NT2/D1 (cell line): ENCODE measurements at regions not wholly inside any gene's neighbourhood (a gene's known extent, or its start where the extent isn't known, plus 50 kb on each side); places are given as distances from the start of the nearest gene placed in this dataset.

ENCODE experiments used
- SUZ12 ChIP-seq: IDR thresholded peaks from 2 replicates; pipeline ENCODE4 v1.6.1; 2011; ENCODE audit not compliant: insufficient read length, insufficient read depth; ENCODE audit errors: extremely low read depth
- YY1 ChIP-seq: IDR thresholded peaks from 2 replicates; pipeline ENCODE4 v1.6.1; 2011; ENCODE audit not compliant: insufficient read length, insufficient read depth
- ZNF274 ChIP-seq: IDR thresholded peaks from 2 replicates; pipeline ENCODE4 v1.6.1; 2011; ENCODE audit warnings: mild to moderate bottlenecking, low read depth, low read length

DNA sequence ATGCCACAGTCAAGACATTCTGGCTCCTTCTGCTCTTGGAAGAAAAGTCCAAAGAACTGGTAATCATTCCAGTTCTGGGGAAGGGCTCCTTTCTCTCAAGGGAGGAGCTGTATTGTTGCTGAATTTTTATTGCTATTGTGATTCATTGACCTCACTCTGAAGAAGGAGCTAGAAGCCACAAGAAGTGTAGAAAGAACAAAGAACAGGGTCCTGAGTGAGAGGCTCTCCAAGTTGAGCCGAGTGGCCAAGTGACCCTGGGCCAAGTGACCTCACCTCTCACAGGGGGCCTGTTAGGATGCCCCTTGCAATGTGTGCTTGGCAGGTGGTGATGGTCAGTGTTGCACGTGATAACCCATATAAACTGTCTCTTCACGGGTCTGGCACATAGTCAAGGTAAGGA, 173.3 kb downstream of the FGF18 start:
- no peak for TF ChIP-seq ZNF274
- TF ChIP-seq YY1: no peak
- TF ChIP-seq SUZ12: no peak
